HEK293 (cell line): ENCODE measurements at regions not wholly inside any gene's neighbourhood (a gene's known extent, or its start where the extent isn't known, plus 50 kb on each side); places are given as distances from the start of the nearest gene placed in this dataset.

Source experiments
- KLF1 ChIP-seq: fragments of 450-650 bp; formaldehyde crosslinking; IDR thresholded peaks from 2 replicates; pipeline ENCODE4 v1.5.1; 2016; ENCODE audit warnings: missing biosample characterization, missing genetic modification characterization
- ZBTB8A ChIP-seq: fragments of 450-650 bp; formaldehyde crosslinking; IDR thresholded peaks from 2 replicates; pipeline ENCODE4 v1.5.1; 2016; ENCODE audit warnings: missing biosample characterization, missing genetic modification characterization
- ZNF311 ChIP-seq: fragments of 450-650 bp; formaldehyde crosslinking; IDR thresholded peaks from 2 replicates; pipeline ENCODE4 v1.5.1; 2017; ENCODE audit warnings: missing biosample characterization, missing genetic modification characterization, borderline replicate concordance
- TF ChIP-seq, protein P1 (sequence below): fragments of 450-650 bp; formaldehyde crosslinking; IDR thresholded peaks from 2 replicates; pipeline ENCODE4 v1.5.1; 2016; ENCODE audit warnings: missing biosample characterization, missing genetic modification characterization
- TF ChIP-seq, protein P2 (sequence below): fragments of 450-650 bp; formaldehyde crosslinking; IDR thresholded peaks from 2 replicates; pipeline ENCODE4 v1.5.1; 2016; ENCODE audit warnings: missing biosample characterization, missing genetic modification characterization
- TF ChIP-seq, protein P3 (sequence below): fragments of 450-650 bp; formaldehyde crosslinking; IDR thresholded peaks from 2 replicates; pipeline ENCODE4 v1.5.1; 2017; ENCODE audit warnings: missing biosample characterization, missing genetic modification characterization

DNA sequence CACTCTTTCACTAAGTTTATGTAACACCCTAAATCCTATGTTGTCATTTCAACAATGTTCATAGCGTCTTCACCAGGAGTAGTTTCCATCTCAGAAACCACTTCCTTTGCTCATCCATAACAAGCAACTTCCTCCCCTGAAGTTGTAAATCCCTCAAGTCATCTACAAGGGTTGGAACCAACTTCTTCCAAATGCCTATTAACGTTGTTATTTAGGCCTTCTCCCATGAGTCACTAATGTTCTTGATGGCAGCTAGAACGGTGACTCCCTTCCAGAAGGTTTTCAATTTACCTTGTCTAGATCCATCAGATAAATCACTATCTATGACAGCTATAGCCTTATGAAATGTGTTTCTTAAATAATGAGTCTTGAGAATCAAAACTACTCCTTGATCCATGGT, 73.3 kb upstream of the TARS1 start:
- TF ChIP-seq, protein P1, sequence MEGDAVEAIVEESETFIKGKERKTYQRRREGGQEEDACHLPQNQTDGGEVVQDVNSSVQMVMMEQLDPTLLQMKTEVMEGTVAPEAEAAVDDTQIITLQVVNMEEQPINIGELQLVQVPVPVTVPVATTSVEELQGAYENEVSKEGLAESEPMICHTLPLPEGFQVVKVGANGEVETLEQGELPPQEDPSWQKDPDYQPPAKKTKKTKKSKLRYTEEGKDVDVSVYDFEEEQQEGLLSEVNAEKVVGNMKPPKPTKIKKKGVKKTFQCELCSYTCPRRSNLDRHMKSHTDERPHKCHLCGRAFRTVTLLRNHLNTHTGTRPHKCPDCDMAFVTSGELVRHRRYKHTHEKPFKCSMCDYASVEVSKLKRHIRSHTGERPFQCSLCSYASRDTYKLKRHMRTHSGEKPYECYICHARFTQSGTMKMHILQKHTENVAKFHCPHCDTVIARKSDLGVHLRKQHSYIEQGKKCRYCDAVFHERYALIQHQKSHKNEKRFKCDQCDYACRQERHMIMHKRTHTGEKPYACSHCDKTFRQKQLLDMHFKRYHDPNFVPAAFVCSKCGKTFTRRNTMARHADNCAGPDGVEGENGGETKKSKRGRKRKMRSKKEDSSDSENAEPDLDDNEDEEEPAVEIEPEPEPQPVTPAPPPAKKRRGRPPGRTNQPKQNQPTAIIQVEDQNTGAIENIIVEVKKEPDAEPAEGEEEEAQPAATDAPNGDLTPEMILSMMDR (tag by site-specific recombination) = no peak
- no peak for TF ChIP-seq ZBTB8A (tag by site-specific recombination)
- TF ChIP-seq ZNF311 (tag by site-specific recombination) = no peak
- TF ChIP-seq, protein P2, sequence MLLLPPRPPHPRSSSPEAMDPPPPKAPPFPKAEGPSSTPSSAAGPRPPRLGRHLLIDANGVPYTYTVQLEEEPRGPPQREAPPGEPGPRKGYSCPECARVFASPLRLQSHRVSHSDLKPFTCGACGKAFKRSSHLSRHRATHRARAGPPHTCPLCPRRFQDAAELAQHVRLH = no peak
- TF ChIP-seq KLF1 = no peak
- TF ChIP-seq, protein P3, sequence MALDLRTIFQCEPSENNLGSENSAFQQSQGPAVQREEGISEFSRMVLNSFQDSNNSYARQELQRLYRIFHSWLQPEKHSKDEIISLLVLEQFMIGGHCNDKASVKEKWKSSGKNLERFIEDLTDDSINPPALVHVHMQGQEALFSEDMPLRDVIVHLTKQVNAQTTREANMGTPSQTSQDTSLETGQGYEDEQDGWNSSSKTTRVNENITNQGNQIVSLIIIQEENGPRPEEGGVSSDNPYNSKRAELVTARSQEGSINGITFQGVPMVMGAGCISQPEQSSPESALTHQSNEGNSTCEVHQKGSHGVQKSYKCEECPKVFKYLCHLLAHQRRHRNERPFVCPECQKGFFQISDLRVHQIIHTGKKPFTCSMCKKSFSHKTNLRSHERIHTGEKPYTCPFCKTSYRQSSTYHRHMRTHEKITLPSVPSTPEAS (tag by site-specific recombination) = no peak
